Caki2 (cell line): ENCODE measurements at regions not wholly inside any gene's neighbourhood (a gene's known extent, or its start where the extent isn't known, plus 50 kb on each side); places are given as distances from the start of the nearest gene placed in this dataset.
"Not testable (repeated sequence)": the region's sequence is repeated elsewhere in the genome, so short reads cannot be mapped to it uniquely, and the experiment has no call there.

Experiments
- DNase-seq: peaks from one replicate; pipeline ENCODE4 v3.0.0-alpha.2; 2015; ENCODE audit warnings: low read depth
- in situ Hi-C: cut with HindIII; loops from 2 replicates; pipeline ENCODE4 v1.10.0; 2016; ENCODE audit warnings: low sequenced_read_pairs, low pct_unique_long_range_greater_than_20kb, mixed read lengths

DNA sequence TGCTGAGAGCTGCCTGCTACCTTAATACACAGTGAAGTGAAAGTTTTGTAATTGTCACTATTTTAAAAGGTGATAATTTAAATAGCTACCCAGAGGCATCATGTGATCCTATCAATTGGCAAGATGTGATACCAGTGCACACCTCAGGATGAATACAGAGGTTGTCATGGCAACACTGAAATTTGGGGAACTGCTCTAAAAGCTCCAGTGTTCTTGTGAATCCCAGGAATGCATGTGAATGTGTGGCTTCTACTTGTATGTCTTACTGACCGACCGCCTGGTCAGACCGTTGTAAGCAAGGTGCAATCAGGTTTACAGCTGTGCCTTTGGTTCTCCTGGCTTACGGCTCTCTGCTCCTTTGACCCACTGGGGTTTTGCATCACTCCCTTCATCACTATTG is 146.3 kb upstream of the GJE1 start:
- in situ Hi-C loops: no loop called here
- no peak for DNase-seq

DNA sequence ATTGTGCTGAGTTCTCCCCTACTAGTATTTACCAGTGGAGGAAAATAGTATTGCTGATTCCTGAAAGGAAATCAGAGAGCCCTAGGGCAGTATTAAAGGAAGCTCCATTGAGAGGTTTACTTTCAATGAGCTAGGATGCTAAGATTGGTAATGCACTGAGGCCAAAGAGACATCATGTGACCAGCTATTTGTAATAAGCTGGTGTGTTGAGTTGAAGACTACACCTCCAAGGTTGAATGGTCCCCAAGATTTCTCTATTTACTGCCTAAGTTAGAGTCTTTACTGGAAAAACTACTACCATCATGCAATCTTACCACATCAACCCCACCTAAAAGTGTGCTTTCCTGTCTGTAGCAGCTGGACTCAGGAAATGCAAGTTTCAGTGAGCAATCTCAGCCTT is 151.5 kb upstream of the GJE1 start:
- in situ Hi-C loops: no loop called here
- DNase-seq: no peak

DNA sequence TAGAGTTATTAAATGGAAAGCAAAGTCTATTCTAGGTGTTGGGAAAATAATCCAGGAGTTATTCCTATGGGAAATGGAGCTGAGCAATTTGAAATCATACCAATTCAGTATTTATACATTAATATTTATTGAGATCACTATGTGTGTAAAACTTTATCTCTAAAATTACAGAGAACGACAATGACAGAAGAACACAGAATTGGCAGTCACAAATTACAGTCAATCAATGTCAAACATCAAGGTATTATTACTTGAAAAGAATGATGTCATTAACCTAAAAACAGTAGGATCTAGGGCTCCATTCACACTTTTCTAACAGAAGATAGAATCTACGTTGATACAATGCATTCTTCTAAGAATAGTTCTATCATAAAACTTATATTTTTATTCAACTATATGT is 154.9 kb upstream of the GJE1 start:
- no peak for DNase-seq
- in situ Hi-C loops: no loop called here

DNA sequence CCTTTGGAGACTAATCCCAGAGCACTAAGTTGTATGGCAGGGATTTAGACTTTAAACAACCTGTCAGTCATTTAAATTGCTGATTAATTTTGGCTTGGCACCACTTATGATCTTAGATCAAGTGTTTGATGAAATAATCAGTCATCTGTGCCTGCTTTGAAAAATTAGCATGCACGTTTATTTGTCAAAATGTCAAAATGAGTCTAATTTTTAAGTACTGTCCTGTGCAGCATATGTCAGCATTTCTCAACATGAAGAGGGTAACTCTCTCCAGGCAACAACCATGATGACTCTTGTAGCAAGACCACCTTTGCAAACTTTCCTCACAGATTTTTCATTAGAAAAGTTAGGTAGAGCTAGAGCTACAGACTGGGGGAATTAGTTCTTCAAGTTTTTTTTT is 155.7 kb upstream of the GJE1 start:
- in situ Hi-C loops: no loop called here
- DNase-seq: no peak

DNA sequence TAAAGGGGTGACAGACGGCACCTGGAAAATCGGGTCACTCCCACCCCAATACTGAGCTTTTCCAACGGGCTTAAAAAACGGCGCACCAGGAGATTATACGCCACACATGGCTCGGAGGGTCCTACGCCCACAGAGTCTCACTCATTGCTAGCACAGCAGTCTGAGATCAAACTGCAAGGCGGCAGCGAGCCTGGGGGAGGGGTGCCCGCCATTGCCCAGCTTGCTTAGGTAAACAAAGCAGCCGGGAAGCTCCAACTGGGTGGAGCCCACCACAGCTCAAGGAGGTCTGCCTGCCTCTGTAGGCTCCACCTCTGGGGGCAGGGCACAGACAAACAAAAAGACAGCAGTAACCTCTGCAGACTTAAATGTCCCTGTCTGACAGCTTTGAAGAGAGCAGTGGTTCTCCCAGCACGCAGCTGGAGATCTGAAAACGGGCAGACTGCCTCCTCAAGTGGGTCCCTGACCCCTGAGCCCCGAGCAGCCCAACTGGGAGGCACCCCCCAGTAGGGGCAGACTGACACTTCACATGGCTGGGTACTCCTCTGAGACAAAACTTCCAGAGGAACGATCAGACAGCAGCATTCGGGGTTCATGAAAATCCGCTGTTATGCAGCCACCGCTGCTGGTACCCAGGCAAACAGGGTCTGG is 162.8 kb upstream of the GJE1 start:
- in situ Hi-C loops, DNase-seq: not testable (repeated sequence)

DNA sequence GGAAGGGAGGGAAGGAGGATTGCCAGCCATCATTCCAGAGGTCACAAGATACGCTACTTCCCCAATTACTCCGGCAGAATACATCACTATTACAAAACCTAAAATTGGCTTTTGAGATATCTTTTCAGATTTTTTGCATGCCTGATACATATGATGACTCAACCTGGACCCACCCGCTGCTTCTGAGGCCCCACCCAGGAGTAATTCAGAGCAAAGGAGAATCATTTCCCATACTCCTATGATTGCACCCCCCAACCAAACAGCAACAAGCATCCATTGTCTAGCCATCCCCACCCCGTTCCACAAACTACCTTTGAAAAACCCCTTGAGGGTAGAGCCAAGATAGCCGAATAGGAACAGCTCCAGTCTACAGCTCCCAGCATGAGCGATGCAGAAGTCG is 163.5 kb upstream of the GJE1 start:
- in situ Hi-C loops: no loop called here
- DNase-seq: no peak

DNA sequence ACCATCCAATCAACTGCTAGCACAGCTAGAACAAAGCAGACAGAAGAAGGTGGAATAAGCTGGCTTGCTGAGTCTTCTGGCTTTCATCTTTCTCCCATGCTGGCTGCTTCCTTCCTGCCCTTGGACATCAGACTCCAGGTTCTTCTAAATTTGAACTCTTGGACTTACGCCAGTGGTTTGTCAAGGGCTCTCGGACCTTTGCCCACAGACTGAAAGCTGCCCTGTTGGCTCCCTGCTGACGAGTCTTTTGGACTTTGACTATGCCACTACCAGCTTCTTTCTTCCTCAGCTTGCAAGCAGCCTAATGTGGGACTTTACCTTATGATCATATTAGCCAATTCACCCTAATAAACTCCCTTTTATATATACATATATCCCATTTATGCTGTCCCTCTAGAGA is 164.1 kb upstream of the GJE1 start:
- in situ Hi-C loops: no loop called here
- no peak for DNase-seq

DNA sequence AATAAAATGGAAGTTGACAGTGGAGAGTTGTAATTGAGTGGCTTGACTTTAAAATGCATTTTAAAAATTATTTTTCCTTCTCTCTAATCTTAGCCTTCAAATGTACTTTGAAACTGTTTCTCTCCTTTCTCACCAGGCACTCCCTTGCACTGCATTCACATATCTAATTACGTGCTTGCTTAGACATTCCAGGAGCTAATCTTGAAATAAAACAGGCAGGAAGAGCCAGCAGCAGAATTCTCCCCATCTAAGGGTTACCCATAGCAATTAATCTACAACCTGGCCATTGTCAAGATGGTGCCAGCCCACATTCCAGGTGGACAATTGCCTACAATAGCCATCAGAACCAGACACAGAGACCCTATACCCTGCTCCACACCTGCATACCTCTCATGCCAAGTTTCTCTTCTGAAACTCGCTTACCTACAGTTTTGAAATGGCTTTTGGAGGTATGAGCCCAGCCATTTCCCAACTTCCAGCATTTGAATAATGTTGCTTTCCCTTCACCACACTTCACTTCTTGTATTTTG is 167.6 kb upstream of the GJE1 start:
- no peak for DNase-seq
- in situ Hi-C loops: no loop called here

DNA sequence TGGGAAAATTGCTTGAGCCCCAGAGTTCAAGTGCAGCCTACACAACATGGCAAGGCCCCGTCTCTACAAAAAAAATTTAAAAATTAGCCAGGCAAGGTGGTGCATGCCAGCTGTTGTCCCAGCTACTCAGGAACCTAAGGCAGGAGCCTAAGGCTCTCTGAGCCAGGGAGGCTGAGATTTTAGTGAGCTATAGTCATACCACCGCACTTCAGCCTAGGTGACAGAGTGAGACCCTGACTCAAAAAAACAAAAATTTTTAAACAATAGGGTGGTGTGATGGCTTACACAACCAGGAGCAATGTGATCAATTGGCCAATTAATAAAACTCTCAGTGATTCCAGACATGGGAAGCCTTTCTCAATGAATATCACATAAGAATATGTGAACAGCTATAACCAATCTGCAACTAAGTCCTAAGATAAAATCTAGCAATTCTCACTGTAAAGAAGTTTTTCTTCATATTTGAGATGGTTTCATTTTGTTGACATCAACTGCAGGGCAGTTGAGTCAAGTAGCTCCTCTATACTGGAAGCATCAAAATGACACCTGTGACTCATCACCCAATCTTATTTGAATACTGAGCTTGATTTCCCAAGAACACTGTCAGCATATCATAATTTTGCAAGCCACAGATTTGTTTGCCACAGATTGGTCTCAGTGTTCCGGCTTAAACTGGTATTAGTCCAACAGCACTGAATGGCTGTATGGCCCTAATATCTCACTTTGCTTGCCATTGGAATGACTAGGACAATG is 169.0 kb upstream of the GJE1 start:
- in situ Hi-C loops: no loop called here

DNA sequence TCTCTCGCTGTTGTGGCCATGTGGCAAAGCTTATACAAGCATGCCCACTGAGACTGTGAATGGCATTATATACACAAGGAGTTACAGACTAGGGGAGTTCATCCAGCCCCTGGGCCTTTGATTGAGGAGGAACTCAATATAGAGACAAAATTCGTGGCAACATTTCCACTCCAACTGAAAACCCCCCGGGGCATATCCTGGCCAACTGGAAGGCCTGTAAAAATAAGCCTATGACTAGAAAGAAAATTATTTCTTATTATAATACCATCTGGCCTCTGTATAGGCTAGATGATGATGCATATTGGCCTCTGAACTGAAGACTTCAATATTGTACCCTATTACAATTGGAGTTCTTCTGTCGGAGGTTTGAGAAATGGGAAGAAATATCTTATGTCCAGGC is 175.5 kb upstream of the GJE1 start:
- no peak for DNase-seq
- in situ Hi-C loops: no loop called here

More for the DNA sequence above, 169.0 kb upstream of the GJE1 start:
- no peak for DNase-seq

DNA sequence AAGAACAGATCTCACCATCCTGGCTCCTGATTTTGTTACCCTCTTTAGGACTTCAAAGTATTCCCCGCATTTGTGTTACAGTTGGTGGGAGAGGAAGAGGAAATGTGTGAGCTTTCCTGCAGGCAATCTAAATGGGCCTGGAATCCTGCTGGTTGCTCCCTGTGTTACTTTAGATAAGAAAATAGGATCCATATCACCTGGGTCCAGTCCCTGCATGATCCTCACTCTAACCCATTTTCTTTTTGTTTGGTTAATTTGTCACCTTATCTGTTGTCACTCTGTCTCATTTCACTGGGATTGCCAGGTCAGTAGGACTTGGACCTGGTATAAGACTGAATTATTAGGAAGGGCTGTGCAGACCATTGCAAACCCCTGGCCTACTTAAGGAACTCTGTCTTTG is 175.9 kb upstream of the GJE1 start:
- in situ Hi-C loops: no loop called here
- no peak for DNase-seq

DNA sequence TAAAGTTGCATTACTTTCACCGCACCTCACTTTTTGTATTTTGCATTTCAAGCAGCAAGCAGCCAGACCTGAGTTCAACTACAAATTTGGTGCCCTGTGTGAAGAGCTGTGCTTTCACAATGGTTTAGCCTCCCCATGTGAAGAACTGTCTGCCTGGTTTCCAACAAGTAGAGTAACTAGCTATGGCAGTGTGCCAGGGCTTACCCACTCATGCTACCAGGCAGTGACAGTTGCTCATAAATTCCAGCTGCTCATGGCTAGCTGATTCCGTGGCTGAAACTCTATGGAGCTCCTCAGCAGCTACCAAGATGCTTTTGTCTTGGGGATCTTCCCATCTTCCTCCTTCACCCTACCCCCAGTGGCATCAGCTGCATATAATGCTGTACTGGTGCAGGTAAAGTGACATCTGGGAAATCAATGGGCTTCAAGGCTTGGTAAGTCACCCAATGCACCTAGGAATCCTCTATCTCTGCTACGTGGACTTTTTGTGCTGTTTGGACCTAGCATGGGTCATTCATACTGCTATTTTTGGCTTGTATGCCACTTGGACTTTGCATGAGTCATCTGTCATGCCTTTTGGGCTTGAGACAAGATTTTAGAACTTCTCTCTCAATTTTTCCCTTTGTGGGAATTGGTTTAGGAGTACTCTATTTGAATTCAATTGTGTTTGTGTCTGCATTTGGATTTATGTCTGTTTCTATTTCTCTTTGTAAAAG is 176.5 kb upstream of the GJE1 start:
- no peak for DNase-seq

DNA sequence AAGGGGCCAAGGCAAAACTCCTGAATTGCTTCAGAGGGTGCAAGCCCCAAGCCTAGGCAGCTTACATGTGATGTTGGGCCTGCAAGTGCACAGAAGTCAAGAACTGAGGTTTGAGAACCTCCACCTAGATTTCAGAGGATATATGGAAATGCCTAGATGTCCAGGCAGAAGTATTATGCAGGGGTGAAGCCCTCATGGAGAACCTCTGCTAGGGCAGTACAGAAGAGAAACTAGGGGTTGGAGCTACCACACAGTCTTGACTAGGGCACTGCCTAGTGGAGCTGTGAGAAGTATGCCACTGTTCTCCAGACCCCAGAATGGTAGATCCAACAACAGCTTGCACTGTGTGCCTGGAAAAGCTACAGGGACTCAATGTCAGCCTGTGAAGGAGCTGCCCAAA is 179.7 kb upstream of the GJE1 start:
- DNase-seq: no peak
- in situ Hi-C loops: no loop called here

More for the DNA sequence above, 176.5 kb upstream of the GJE1 start:
- in situ Hi-C loops: no loop called here

DNA sequence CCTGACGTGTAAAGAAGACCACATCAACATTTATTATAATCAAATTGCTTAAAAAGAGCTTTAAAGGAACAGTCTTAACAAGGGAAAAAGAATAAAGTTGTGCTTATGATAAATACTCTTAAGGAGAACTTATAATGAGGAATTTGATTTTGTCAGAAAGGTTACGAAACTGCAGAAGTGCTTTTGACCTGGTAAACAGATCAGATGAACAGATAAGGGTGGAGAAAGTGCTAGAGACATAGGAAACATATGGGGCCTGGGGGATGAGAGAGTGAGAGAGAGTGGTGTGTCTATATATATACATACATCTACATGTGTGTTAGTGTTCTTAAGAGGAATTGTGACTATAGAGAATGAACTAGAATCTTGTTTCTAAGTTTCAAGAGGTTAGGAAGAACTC is 186.2 kb upstream of the GJE1 start:
- in situ Hi-C loops: no loop called here
- no peak for DNase-seq

DNA sequence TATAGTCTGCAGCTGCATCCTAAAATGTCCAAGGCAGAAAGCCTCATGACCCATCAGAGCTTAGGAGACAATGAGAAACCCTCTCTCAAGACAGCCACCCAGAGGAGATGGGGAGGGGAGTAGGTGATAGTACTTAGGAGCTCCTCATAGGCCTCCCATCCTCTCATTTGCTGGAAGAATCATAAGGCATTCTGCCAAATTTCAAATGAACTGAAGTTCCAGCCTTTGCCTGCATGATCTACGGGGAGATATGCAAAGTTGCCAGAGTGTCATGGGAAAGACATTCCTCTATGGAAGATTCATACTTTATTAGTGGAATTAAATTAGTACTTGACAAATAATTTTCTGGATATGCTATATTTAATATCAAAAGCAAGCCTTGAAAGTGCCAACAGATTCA is 194.1 kb upstream of the GJE1 start:
- no peak for DNase-seq
- in situ Hi-C loops: no loop called here

DNA sequence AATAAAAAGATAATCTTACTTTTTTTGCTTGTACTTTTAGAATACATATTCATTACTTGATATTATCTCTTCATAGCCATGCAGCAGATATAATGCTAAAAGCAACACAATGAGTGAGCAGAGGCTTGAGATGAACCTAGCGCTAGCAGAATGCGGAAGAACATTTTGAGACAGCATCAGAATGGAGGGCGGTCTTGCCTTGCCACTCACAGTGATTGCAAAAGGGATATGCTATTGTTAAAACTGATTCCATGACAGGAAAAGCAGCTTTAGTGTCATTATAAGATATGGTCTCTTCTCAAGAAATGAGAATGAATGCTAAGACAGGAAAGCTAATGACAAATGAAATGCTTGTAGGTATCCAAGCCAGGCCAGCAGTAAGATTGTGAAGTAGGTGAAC is 200.0 kb upstream of the GJE1 start:
- in situ Hi-C loops: no loop called here
- no peak for DNase-seq

DNA sequence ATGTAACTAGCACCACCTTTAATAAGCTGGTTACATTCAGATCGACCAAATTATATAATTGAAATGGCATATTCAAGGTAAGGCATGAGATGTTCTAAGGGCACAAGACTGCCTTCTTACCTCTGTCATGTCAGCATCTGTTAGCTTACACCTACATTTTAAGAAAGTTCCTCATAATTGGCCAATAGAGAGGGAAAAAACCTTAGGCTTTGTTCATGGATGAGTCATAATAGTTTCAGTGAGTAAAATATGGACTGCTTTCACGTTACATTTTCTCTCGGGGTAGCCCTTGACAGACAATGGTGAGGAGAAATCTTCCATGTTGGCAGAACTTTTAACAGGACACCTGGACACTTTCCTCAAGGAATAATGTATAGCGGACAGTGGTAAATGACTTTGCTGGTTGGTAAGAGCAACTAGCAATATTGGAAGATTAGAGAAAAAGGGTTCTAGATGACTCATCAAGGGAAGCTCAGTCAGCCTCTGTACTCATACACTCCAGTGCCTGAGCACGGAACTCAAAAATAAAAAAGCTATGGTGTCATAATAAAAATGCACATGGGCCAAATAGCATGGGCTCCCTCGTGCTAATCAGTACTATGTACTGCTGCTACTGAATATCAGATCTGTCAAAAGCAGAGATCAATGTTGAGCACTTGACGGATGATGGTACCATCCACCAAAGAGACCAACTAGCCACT is 206.4 kb upstream of the GJE1 start:
- in situ Hi-C loops, DNase-seq: not testable (repeated sequence)

DNA sequence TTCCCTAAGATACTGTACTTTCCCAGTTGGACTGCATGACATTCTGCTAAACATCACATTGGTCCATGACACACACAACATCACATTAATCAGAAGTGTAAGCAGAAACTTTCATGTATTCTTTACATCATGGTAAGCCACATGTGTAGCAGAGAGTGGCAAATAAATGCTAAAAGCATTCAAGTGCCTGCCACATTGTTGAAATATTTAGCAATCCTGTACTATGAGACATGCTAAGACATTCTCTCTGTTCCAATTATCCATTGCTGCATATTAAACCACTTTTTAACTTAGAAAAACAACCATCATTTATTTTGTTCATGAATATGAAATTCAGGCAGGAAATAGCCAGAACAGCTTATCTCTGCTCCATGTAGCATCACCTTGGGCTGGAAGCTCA is 207.7 kb upstream of the GJE1 start:
- DNase-seq: no peak
- in situ Hi-C loops: no loop called here

DNA sequence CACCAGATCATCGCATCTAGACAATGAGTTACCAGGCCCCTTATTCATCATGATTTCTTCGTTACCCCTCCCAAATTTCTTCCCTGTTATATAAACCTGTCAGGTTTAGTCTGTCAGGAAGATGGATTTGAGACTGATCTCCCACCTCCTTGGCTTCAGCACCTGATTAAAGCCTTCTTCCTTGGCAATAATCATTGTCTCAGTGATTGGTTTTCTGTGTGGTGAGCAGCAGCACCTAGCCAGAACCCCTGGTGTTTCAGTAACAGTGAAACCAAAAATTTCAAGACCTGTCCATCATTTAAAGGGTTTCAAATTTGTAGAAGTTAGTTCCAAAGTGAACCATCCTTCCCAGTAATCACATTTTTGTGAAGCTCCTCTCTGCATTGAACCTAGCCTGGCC is 209.8 kb upstream of the GJE1 start:
- no peak for DNase-seq
- in situ Hi-C loops: no loop called here
